Natural killer cell (primary cell): ENCODE measurements at regions not wholly inside any gene's neighbourhood (a gene's known extent, or its start where the extent isn't known, plus 50 kb on each side); places are given as distances from the start of the nearest gene placed in this dataset.

Experiments
- ATAC-seq, 3 donors: fragments of 150-1000 bp in 2 of 3; fragments of 200-7000 bp in 1 of 3; cut with Tn5 transposase; 1 replicate in 1 of 3; 2 replicates in 2 of 3; pipeline ENCODE4 v1.10.0; 2021; ENCODE audit warnings: mild to moderate bottlenecking in 2 of 3, moderate library complexity in 2 of 3
- DNase-seq, 2 donors: peaks; one replicate each; pipeline versions ENCODE4 v3.0.0 to v3.0.0-alpha.2; 2013 to 2021; ENCODE audit warnings: mixed read lengths in 1 of 2
- H3K27ac ChIP-seq: one replicate; pipeline ENCODE4 v1.5.1; 2013; ENCODE audit warnings: mild to moderate bottlenecking, low read length
- H3K27me3 ChIP-seq: one replicate; pipeline ENCODE4 v1.6.1; 2013; ENCODE audit warnings: low read length; ENCODE audit not compliant: control insufficient read depth, insufficient read depth
- H3K36me3 ChIP-seq: one replicate; pipeline ENCODE4 v1.6.1; 2013; ENCODE audit warnings: low read length; ENCODE audit not compliant: control insufficient read depth, insufficient read depth
- H3K4me1 ChIP-seq: one replicate; pipeline ENCODE4 v1.6.1; 2013; ENCODE audit warnings: low read length; ENCODE audit not compliant: control insufficient read depth, insufficient read depth
- H3K4me3 ChIP-seq: one replicate; pipeline ENCODE4 v1.5.1; 2013; ENCODE audit warnings: low read length
- H3K9me3 ChIP-seq: one replicate; pipeline ENCODE4 v1.6.1; 2013; ENCODE audit warnings: low read length; ENCODE audit not compliant: control insufficient read depth, insufficient read depth
- H3K27ac Mint-ChIP-seq, 2 donors: one replicate each; pipeline ENCODE4 v1.8.0; 2022; ENCODE audit warnings: mild to moderate bottlenecking in 2 of 2, mixed read lengths in 2 of 2, moderate library complexity in 1 of 2
- H3K27me3 Mint-ChIP-seq, 2 donors: one replicate each; pipeline ENCODE4 v1.8.0; 2022; ENCODE audit warnings: low read depth in 2 of 2, mixed read lengths in 2 of 2
- H3K36me3 Mint-ChIP-seq: one replicate; pipeline ENCODE4 v1.8.0; 2022; ENCODE audit warnings: mixed read lengths
- H3K4me1 Mint-ChIP-seq, 2 donors: one replicate each; pipeline ENCODE4 v1.8.0; 2022; ENCODE audit warnings: mixed read lengths in 2 of 2
- H3K4me3 Mint-ChIP-seq: one replicate; pipeline ENCODE4 v1.8.0; 2022; ENCODE audit warnings: mild to moderate bottlenecking, moderate library complexity, mixed read lengths
- H3K9me3 Mint-ChIP-seq, 2 donors: one replicate each; pipeline ENCODE4 v1.8.0; 2022; ENCODE audit warnings: mixed read lengths in 2 of 2
- CTCF ChIP-seq: fragments of 200-600 bp; IDR thresholded peaks from one replicate; pipeline ENCODE4 v1.8.0; 2022; ENCODE audit warnings: antibody characterized with exemption
- WGBS: methylation state at CpG from one replicate; pipeline ENCODE4 v1.1.7; 2013; ENCODE audit warnings: missing lambda C conversion rate; ENCODE audit not compliant: insufficient coverage; 5-methylcytosine and 5-hydroxymethylcytosine counted together
- intact Hi-C: fragments of 100-400 bp; cut with micrococcal nuclease; formaldehyde crosslinking; loops from one replicate; pipeline ENCODE4 v1.14.2; 2022

DNA sequence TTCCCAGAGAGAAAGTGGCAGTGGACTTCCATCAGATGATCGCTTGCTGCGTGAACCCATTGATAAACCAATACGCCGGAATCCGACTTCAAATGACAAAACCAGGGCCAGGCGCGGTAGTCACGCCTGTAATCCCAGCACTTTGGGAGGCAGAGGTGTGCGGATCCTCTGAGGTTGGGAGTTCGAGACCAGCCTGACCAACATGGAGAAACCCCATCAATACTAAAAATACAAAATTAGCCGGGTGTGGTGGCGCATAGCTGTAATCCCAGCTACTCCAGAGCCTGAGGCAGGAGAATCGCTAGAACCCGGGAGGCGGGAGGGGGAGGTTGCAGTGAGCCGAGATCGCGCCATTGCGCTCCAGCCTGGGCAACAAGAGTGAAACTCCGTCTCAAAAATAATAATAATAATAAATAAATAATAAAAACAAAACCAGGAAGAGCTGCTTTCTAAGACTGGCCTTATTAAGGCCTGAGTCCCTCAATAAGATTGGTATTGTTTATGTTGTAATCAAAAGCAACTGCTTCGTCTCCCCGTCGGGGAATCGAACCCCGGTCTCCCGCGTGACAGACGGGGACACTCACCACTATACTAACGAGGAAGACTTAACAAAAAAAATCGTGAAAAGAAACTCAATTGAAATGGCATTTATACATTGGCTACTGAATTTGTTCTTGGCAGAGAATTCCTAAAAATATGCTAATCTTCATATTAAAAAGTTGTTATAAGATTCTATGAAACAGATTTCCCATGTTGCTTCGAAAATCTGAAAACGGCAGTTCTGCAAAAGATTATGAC lies 110.2 kb upstream of the ZNF184 start:
- intact Hi-C loops = no loop called here
- Mint-ChIP-seq H3K4me3 (no peak overlapping the region), H3K27me3 (peaks cover 49 to 74% of the 10 kb centered on the region in 2 donors), H3K9me3 (no peaks in the 10 kb centered on the region), H3K4me1 (no peaks in the 10 kb centered on the region), H3K36me3 (no peaks in the 10 kb centered on the region), H3K27ac (no peak overlapping the region)
- Histone ChIP-seq H3K4me1 (no peaks in the 10 kb centered on the region), H3K36me3 (no peaks in the 10 kb centered on the region), H3K4me3 (no peak overlapping the region), H3K27ac (no peak overlapping the region), H3K27me3 (peaks cover 37% of the 10 kb centered on the region), H3K9me3 (no peaks in the 10 kb centered on the region)
- ATAC-seq (no peak), DNase-seq (peak in 1 of 2 donors; percentile 27)
- 22% methylated on average over 22 of the region's 32 CpGs for WGBS
- TF ChIP-seq CTCF = no peak

- no peak for TF ChIP-seq CTCF
- no peak for DNase-seq
- H3K27me3 Mint-ChIP-seq = peaks cover 31 to 68% of the 10 kb centered on the region in 2 donors
- 89% methylated on average over 2 of the region's 2 CpGs for WGBS
- Histone ChIP-seq H3K36me3 (no peaks in the 10 kb centered on the region), H3K4me3 (no peak overlapping the region), H3K27ac (no peak overlapping the region), H3K9me3 (no peaks in the 10 kb centered on the region), H3K4me1 (no peaks in the 10 kb centered on the region), H3K27me3 (peaks cover 34% of the 10 kb centered on the region)
- no peaks in the 10 kb centered on the region for H3K36me3 Mint-ChIP-seq
- intact Hi-C loops = no loop called here
- no peaks in the 10 kb centered on the region for H3K4me1 Mint-ChIP-seq
- ATAC-seq = no peak
- H3K4me3 Mint-ChIP-seq = no peak overlapping the region
- no peaks in the 10 kb centered on the region for H3K9me3 Mint-ChIP-seq
- no peak overlapping the region for H3K27ac Mint-ChIP-seq
These were observed 107.1 kb upstream of the ZNF184 start for GRCh38 chr6:27579973-27580372.

GRCh38 chr6:27577922-27578321 lies 105.0 kb upstream of the ZNF184 start:
- Histone ChIP-seq H3K4me1 (no peaks in the 10 kb centered on the region), H3K4me3 (no peak overlapping the region), H3K36me3 (no peaks in the 10 kb centered on the region), H3K9me3 (no peaks in the 10 kb centered on the region), H3K27me3 (peaks cover 16% of the 10 kb centered on the region), H3K27ac (no peak overlapping the region)
- Mint-ChIP-seq H3K36me3 (no peaks in the 10 kb centered on the region), H3K27ac (no peak overlapping the region), H3K4me3 (no peak overlapping the region), H3K4me1 (no peaks in the 10 kb centered on the region), H3K9me3 (no peaks in the 10 kb centered on the region), H3K27me3 (peaks cover 22 to 49% of the 10 kb centered on the region in 2 donors)
- no peak for TF ChIP-seq CTCF
- ATAC-seq (no peak), DNase-seq (no peak)
- intact Hi-C loops = no loop called here
- WGBS = 65% methylated on average over 1 of the region's 1 CpG
